ENCODE measurements at regions not wholly inside any gene's neighbourhood (a gene's known extent, or its start where the extent isn't known, plus 50 kb on each side); places are given as distances from the start of the nearest gene placed in this dataset.

DNA sequence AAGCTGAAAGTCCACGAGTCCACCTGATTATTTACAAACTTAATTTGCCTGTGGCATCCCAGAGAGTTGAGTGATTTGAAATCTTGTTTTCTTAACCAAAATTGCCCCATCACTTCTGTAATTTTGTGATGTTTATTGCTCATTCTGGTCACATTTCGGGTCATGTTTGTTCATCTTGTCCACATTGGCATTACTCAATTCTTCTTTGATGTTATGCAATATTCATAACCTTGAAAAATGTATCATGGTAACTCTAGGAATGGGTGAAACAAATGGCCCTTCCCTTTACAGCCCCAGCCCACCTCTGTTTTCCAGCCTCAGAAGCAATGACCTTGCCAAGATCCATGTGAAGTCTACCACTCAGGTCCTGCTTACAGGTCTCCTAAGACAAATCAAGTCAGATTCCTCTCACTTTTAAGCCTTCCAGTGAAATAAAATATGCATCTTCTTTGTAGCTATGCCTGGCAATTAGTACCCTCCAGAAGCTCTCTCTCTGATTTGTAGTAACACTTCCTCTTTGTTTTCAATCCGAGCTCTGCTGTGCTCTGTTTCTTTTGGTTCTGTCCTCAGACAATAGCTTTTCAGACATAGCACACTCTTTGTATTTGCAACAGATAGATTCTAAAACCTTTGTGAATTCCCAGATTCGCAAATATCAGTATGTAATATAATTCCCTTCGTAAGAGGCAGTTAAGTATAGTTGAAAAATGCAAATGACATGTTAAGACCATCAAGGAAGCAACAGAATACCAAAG lies 330.3 kb upstream of the IRX1 start:
- no peaks in the 10 kb centered on the region for H3K4me1 ChIP-seq
- FAIRE-seq: no peak
- TF ChIP-seq ZC3H11A (IDR thresholded peaks at IDR 0.05) (no peak), KDM5A (IDR thresholded peaks at IDR 0.05) (no peak), ZNF302 (CRISPR knock-in tag; IDR thresholded peaks at IDR 0.05) (no peak), FOXS1 (CRISPR knock-in tag; IDR thresholded peaks at IDR 0.05) (no peak), RFX5 (IDR thresholded peaks at IDR 0.05) (no peak), FOSL2 (IDR thresholded peaks at IDR 0.05) (no peak), FOSL2 (CRISPR knock-in tag; IDR thresholded peaks at IDR 0.05) (no peak)
- no peak overlapping the region for H3K4me2 ChIP-seq
- POLR2A ChIA-PET: no interaction called here
- no peaks in the 10 kb centered on the region for H3K9me3 ChIP-seq
- DNase-seq (ENCODE audit: low read depth in 1 of 2, low spot score in 1 of 2): no peak
- 2% methylated on average over 5 of the region's 5 CpGs for WGBS (ENCODE audit: missing lambda C conversion rate)
- H3K27ac ChIP-seq: no peak overlapping the region
- no peak for ATAC-seq
- no peak overlapping the region for H3K4me3 ChIP-seq
- CTCF ChIA-PET: interaction anchor here (0.6 kb wide), 1 partner anchor 1428 kb away, joined by 3 read pairs; no protein-coding TSS in a partner anchor

DNA sequence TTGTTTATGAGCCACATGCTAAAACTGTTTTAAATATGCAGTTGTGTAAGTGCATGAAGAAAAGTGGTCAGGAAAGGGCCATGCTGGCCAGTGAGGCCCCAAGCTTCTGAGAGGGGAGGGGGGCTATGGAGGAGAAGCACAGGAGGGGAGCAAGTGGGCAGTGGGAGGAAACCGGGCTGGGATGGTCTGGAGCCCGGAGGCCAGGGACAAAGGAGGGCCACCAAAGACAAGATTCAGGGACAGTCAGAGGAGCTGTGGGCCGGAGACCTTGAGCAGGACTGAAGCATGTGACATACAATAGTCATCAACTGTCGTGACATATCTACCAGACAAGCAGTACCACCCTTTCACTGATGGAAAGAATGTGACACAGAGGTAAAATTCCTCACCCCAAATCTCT lies 333.2 kb upstream of the IRX1 start:
- POLR2A ChIA-PET: no interaction called here
- Histone ChIP-seq H3K9me3 (no peaks in the 10 kb centered on the region), H3K4me2 (no peak overlapping the region), H3K4me3 (no peak overlapping the region), H3K4me1 (no peaks in the 10 kb centered on the region), H3K27ac (no peak overlapping the region)
- 2% methylated on average over 4 of the region's 4 CpGs for WGBS (ENCODE audit: missing lambda C conversion rate)
- CTCF ChIA-PET: no interaction called here
- no peak for FAIRE-seq
- no peak for ATAC-seq
- DNase-seq (ENCODE audit: low read depth in 1 of 2, low spot score in 1 of 2): no peak
- TF ChIP-seq HES2 (IDR thresholded peaks at IDR 0.05) (no peak), PBX3 (IDR thresholded peaks at IDR 0.05) (no peak), CEBPB (IDR thresholded peaks at IDR 0.05) (no peak), ZSCAN20 (CRISPR knock-in tag; IDR thresholded peaks at IDR 0.05) (no peak)

GRCh38 chr5:3261081-3261480 lies 334.6 kb upstream of the IRX1 start:
- Histone ChIP-seq H3K4me3 (no peak overlapping the region), H3K27ac (no peak overlapping the region), H3K4me1 (no peaks in the 10 kb centered on the region), H3K9me3 (no peaks in the 10 kb centered on the region), H3K4me2 (no peak overlapping the region)
- ATAC-seq (no peak), DNase-seq (ENCODE audit: low read depth in 1 of 2, low spot score in 1 of 2) (no peak), FAIRE-seq (no peak)
- 3% methylated on average over 4 of the region's 4 CpGs for WGBS (ENCODE audit: missing lambda C conversion rate)
- TF ChIP-seq HES2 (IDR thresholded peaks at IDR 0.05) (no peak), CTCF (IDR thresholded peaks at IDR 0.05) (no peak), EHF (CRISPR knock-in tag; IDR thresholded peaks at IDR 0.05) (no peak), RFX5 (IDR thresholded peaks at IDR 0.05) (no peak), ZSCAN20 (CRISPR knock-in tag; IDR thresholded peaks at IDR 0.05) (no peak), KDM5A (IDR thresholded peaks at IDR 0.05) (no peak), ESRRA (IDR thresholded peaks at IDR 0.05; ENCODE audit: borderline replicate concordance, low read length) (no peak), REST (IDR thresholded peaks at IDR 0.05) (no peak), GATA3 (IDR thresholded peaks at IDR 0.05; ENCODE audit: borderline replicate concordance) (no peak), CBX8 (IDR thresholded peaks at IDR 0.05) (no peak), FOSB (CRISPR knock-in tag; IDR thresholded peaks at IDR 0.05) (no peak), HDAC2 (IDR thresholded peaks at IDR 0.05) (no peak), RAD21 (conservative IDR thresholded peaks at IDR 0.05 in 1 of 2, IDR thresholded peaks at IDR 0.05 in 1 of 2) (no peak), CEBPB (IDR thresholded peaks at IDR 0.05) (no peak), SREBF2 (IDR thresholded peaks at IDR 0.05) (no peak), PBX3 (IDR thresholded peaks at IDR 0.05) (no peak), JUNB (IDR thresholded peaks at IDR 0.05) (no peak), RARB (CRISPR knock-in tag; IDR thresholded peaks at IDR 0.05) (no peak), POLR2AphosphoS2 (conservative IDR thresholded peaks at IDR 0.05; ENCODE audit: low read length) (no peak)
- ChIA-PET CTCF (no interaction called here), POLR2A (no interaction called here)

Data from A549 (cell line).